ENCODE measurements at regions not wholly inside any gene's neighbourhood (a gene's known extent, or its start where the extent isn't known, plus 50 kb on each side); places are given as distances from the start of the nearest gene placed in this dataset.

GRCh38 chr6:167496707-167497106 lies 171.8 kb downstream of the TTLL2 start:
- no peak overlapping the region for H3K4me3 Mint-ChIP-seq
- no peak overlapping the region for H3K27ac Mint-ChIP-seq
- peaks cover 8% of the 10 kb centered on the region for H3K27me3 Mint-ChIP-seq
- H3K4me1 Mint-ChIP-seq, result no peaks in the 10 kb centered on the region
- ATAC-seq (ENCODE audit: low read depth) (no peak), DNase-seq (no peak)
- TF ChIP-seq CTCF (IDR thresholded peaks at IDR 0.05), result no peak
- H3K36me3 Mint-ChIP-seq (ENCODE audit: low read depth), result no peaks in the 10 kb centered on the region
- no peaks in the 10 kb centered on the region for H3K9me3 Mint-ChIP-seq
- ChIA-PET POLR2A (no interaction called here), CTCF (no interaction called here)
- intact Hi-C loops (cut with micrococcal nuclease), result no loop called here

DNA sequence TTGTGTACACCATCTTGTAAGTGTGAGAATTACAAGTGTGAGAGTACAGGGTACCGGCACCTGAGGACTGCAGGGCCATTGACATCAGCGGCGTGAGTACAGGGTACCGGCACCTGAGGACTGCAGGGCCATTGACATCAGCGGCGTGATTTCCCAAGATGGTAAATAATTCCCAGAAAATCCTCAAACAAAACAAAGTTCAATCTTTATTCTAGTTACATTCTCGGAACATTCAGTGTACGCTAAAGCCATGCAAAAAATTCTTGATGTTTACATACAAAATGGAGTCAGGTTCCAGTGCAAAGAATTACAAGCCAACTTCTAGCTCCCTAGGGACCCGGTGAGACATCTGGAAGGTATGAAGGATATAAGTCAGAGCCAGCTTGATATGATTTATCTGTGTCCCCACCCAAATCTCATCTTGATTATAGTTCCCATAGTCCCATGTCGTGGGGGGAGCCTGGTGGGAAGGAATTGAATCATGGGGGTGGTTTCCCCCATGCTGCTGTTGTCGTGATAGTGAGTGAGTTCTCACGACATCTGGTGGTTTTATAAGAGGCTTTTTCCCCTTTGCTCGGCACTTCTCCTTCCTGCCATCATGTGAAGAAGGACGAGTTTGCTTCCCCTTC lies 172.7 kb downstream of the TTLL2 start:
- ATAC-seq (ENCODE audit: low read depth), result no peak
- no peak for TF ChIP-seq CTCF (IDR thresholded peaks at IDR 0.05)
- no peaks in the 10 kb centered on the region for H3K36me3 Mint-ChIP-seq (ENCODE audit: low read depth)
- CTCF ChIA-PET, result no interaction called here
- no peak overlapping the region for H3K4me3 Mint-ChIP-seq
- no peak for DNase-seq
- H3K27me3 Mint-ChIP-seq, result peaks cover 8% of the 10 kb centered on the region
- no peaks in the 10 kb centered on the region for H3K9me3 Mint-ChIP-seq
- POLR2A ChIA-PET, result no interaction called here
- intact Hi-C loops (cut with micrococcal nuclease), result no loop called here
- H3K27ac Mint-ChIP-seq, result no peak overlapping the region
- no peaks in the 10 kb centered on the region for H3K4me1 Mint-ChIP-seq

GRCh38 chr6:167499161-167499660 lies 174.3 kb downstream of the TTLL2 start:
- Mint-ChIP-seq H3K27me3 (peaks cover 8% of the 10 kb centered on the region), H3K27ac (no peak overlapping the region), H3K4me3 (no peak overlapping the region), H3K36me3 (ENCODE audit: low read depth) (no peaks in the 10 kb centered on the region), H3K9me3 (no peaks in the 10 kb centered on the region), H3K4me1 (no peaks in the 10 kb centered on the region)
- ChIA-PET CTCF (no interaction called here), POLR2A (no interaction called here)
- DNase-seq (no peak), ATAC-seq (ENCODE audit: low read depth) (no peak)
- no peak for TF ChIP-seq CTCF (IDR thresholded peaks at IDR 0.05)
- intact Hi-C loops (cut with micrococcal nuclease), result no loop called here

DNA sequence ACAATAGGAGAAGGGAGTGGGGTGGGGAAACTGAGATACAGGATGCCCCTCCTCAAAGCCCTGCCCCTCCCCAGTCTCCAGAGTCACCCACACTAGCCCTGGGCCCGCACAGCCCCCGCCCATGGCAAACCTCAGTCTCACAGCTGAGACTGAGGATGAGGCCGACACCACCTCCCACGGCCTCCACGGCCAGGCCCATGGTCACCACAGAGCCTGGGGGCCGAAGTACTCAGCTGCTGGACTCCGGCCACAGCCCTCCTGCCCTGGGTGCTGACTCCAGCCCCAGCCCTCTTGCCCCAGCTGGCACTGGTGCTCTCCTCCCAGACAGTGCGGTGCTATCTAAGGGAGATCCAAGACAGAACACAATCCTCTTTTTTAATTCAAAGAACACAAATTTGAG lies 176.1 kb downstream of the TTLL2 start:
- Mint-ChIP-seq H3K9me3 (no peaks in the 10 kb centered on the region), H3K36me3 (ENCODE audit: low read depth) (no peaks in the 10 kb centered on the region), H3K4me3 (no peak overlapping the region), H3K4me1 (no peaks in the 10 kb centered on the region), H3K27me3 (peaks cover 8% of the 10 kb centered on the region), H3K27ac (no peak overlapping the region)
- ChIA-PET CTCF (no interaction called here), POLR2A (no interaction called here)
- no peak for TF ChIP-seq CTCF (IDR thresholded peaks at IDR 0.05)
- ATAC-seq (ENCODE audit: low read depth), result no peak
- intact Hi-C loops (cut with micrococcal nuclease), result no loop called here
- no peak for DNase-seq

DNA sequence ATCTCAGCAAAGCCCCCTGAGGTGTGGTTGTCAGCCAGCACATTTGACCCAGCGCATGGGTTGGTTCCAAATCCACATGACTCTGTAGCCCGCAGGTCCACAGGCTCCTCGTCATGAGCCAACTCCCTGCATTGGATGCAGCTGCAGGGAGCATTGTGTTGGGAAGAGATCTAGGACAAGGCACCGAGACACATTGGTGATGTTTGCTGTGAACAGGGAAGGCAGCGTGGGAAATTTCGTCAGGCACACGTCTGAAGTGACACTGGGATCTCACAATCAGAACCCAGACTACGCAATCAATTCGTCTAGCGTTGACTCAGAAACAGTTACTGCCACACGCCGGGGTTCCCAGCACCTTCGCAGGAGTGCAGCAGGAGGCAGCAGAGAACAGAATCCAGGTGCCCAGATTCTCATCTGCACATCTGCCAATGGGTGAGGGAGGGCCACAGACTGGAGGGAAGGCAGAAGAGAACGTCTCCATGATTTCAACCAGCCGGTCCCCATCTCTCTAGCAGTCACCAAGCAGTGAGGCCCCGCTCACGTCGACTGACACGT lies 177.0 kb downstream of the TTLL2 start:
- DNase-seq (no peak), ATAC-seq (ENCODE audit: low read depth) (no peak)
- TF ChIP-seq CTCF (IDR thresholded peaks at IDR 0.05), result no peak
- H3K36me3 Mint-ChIP-seq (ENCODE audit: low read depth), result no peaks in the 10 kb centered on the region
- no peaks in the 10 kb centered on the region for H3K9me3 Mint-ChIP-seq
- intact Hi-C loops (cut with micrococcal nuclease), result no loop called here
- POLR2A ChIA-PET, result no interaction called here
- CTCF ChIA-PET, result no interaction called here
- no peak overlapping the region for H3K27ac Mint-ChIP-seq
- peaks cover 5% of the 10 kb centered on the region for H3K27me3 Mint-ChIP-seq
- H3K4me3 Mint-ChIP-seq, result no peak overlapping the region
- no peaks in the 10 kb centered on the region for H3K4me1 Mint-ChIP-seq

All from activated B cell treated with CpG ODN at 0.5 μM for 24 hours (primary cell).